ENCODE measurements at regions not wholly inside any gene's neighbourhood (a gene's known extent, or its start where the extent isn't known, plus 50 kb on each side); places are given as distances from the start of the nearest gene placed in this dataset.

DNA sequence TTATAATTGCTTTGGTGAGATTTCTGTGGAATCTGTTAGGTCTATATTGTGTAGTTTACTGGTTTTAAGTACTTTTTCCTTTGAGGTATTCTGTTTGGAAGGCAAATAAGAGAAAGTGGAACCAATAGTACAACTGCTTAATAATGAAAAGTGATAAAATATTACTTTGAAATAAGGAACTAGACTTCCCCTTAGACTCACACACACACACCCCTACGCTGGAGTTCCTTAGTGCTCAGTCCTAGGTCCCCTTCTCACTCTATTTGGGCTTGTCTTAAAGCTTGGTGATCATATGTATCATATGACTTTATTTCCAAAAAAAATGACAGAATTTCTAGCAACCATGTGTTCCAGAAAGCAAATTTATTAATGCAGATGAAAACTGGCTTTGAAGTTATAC is 494.0 kb upstream of the TGFBR2 start:
- Histone ChIP-seq H3K4me1 (ENCODE audit: insufficient read depth, low read length) (peaks cover 2% of the 10 kb centered on the region), H3K4me3 (ENCODE audit: insufficient read depth, low read length) (no peak overlapping the region), H3K79me2 (ENCODE audit: insufficient read depth, low read length) (no peaks in the 10 kb centered on the region), H3K9me3 (ENCODE audit: low read depth, low read length) (no peaks in the 10 kb centered on the region), H4K20me1 (ENCODE audit: insufficient read depth, low read length) (no peaks in the 10 kb centered on the region), H2AFZ (ENCODE audit: low read length) (no peak overlapping the region), H3K4me2 (ENCODE audit: insufficient read depth, low read length) (no peak overlapping the region), H3K36me3 (ENCODE audit: insufficient read depth, low read length) (no peaks in the 10 kb centered on the region), H3K27me3 (ENCODE audit: insufficient read depth, low read length) (no peaks in the 10 kb centered on the region), H3K27ac (ENCODE audit: low read depth, low read length) (no peak overlapping the region)
- DNase-seq (ENCODE audit: insufficient read length, low spot score, missing footprints) = no peak
- TF ChIP-seq, protein P1, sequence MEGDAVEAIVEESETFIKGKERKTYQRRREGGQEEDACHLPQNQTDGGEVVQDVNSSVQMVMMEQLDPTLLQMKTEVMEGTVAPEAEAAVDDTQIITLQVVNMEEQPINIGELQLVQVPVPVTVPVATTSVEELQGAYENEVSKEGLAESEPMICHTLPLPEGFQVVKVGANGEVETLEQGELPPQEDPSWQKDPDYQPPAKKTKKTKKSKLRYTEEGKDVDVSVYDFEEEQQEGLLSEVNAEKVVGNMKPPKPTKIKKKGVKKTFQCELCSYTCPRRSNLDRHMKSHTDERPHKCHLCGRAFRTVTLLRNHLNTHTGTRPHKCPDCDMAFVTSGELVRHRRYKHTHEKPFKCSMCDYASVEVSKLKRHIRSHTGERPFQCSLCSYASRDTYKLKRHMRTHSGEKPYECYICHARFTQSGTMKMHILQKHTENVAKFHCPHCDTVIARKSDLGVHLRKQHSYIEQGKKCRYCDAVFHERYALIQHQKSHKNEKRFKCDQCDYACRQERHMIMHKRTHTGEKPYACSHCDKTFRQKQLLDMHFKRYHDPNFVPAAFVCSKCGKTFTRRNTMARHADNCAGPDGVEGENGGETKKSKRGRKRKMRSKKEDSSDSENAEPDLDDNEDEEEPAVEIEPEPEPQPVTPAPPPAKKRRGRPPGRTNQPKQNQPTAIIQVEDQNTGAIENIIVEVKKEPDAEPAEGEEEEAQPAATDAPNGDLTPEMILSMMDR (IDR thresholded peaks at IDR 0.05; ENCODE audit: extremely low read depth, low read depth, low read length) = no peak

GRCh38 chr3:30112902-30113484 is 493.4 kb upstream of the TGFBR2 start:
- Histone ChIP-seq H2AFZ (ENCODE audit: low read length) (peak overlapping the region; percentile 32), H3K4me2 (ENCODE audit: insufficient read depth, low read length) (no peak overlapping the region), H3K36me3 (ENCODE audit: insufficient read depth, low read length) (no peaks in the 10 kb centered on the region), H3K4me1 (ENCODE audit: insufficient read depth, low read length) (peaks cover 2% of the 10 kb centered on the region), H3K79me2 (ENCODE audit: insufficient read depth, low read length) (no peaks in the 10 kb centered on the region), H3K27ac (ENCODE audit: low read depth, low read length) (no peak overlapping the region), H3K9me3 (ENCODE audit: low read depth, low read length) (no peaks in the 10 kb centered on the region), H4K20me1 (ENCODE audit: insufficient read depth, low read length) (no peaks in the 10 kb centered on the region), H3K4me3 (ENCODE audit: insufficient read depth, low read length) (no peak overlapping the region), H3K27me3 (ENCODE audit: insufficient read depth, low read length) (no peaks in the 10 kb centered on the region)
- TF ChIP-seq, protein P1 (IDR thresholded peaks at IDR 0.05; ENCODE audit: extremely low read depth, low read depth, low read length) = peak; percentile 67
- peak; percentile 43 for DNase-seq (ENCODE audit: insufficient read length, low spot score, missing footprints)

GRCh38 chr3:30113906-30114305 is 492.5 kb upstream of the TGFBR2 start:
- Histone ChIP-seq H3K4me1 (ENCODE audit: insufficient read depth, low read length) (peaks cover 2% of the 10 kb centered on the region), H3K27ac (ENCODE audit: low read depth, low read length) (no peak overlapping the region), H3K27me3 (ENCODE audit: insufficient read depth, low read length) (no peaks in the 10 kb centered on the region), H3K79me2 (ENCODE audit: insufficient read depth, low read length) (no peaks in the 10 kb centered on the region), H3K4me2 (ENCODE audit: insufficient read depth, low read length) (no peak overlapping the region), H4K20me1 (ENCODE audit: insufficient read depth, low read length) (no peaks in the 10 kb centered on the region), H3K36me3 (ENCODE audit: insufficient read depth, low read length) (no peaks in the 10 kb centered on the region), H3K4me3 (ENCODE audit: insufficient read depth, low read length) (no peak overlapping the region), H3K9me3 (ENCODE audit: low read depth, low read length) (no peaks in the 10 kb centered on the region), H2AFZ (ENCODE audit: low read length) (no peak overlapping the region)
- DNase-seq (ENCODE audit: insufficient read length, low spot score, missing footprints) = no peak
- TF ChIP-seq, protein P1 (IDR thresholded peaks at IDR 0.05; ENCODE audit: extremely low read depth, low read depth, low read length) = no peak

DNA sequence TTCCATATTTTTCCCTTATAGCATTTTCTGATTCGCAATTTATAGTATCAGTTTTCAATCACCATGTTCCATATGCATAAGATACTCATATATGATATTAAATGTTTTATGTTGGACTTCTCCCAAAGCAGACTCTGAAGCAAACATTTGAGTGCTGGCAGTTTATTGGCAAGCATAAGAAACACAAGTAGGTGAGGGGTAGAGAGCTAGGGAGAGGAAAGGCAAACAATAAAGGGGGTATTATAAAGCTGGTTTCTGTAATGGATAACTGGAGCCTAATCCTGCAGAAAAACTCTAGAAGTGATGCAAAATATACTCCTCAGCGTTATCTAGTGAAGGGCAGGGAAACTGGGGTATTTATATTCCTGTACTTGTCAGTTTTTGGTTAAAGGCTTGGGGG is 491.5 kb upstream of the TGFBR2 start:
- no peaks in the 10 kb centered on the region for H4K20me1 ChIP-seq (ENCODE audit: insufficient read depth, low read length)
- H2AFZ ChIP-seq (ENCODE audit: low read length) = no peak overlapping the region
- H3K4me1 ChIP-seq (ENCODE audit: insufficient read depth, low read length) = peaks cover 2% of the 10 kb centered on the region

More for the DNA sequence above, 491.5 kb upstream of the TGFBR2 start:
- no peaks in the 10 kb centered on the region for H3K9me3 ChIP-seq (ENCODE audit: low read depth, low read length)
- H3K27me3 ChIP-seq (ENCODE audit: insufficient read depth, low read length) = no peaks in the 10 kb centered on the region
- no peak for DNase-seq (ENCODE audit: insufficient read length, low spot score, missing footprints)
- H3K4me2 ChIP-seq (ENCODE audit: insufficient read depth, low read length) = no peak overlapping the region
- no peaks in the 10 kb centered on the region for H3K36me3 ChIP-seq (ENCODE audit: insufficient read depth, low read length)
- TF ChIP-seq, protein P1 (IDR thresholded peaks at IDR 0.05; ENCODE audit: extremely low read depth, low read depth, low read length) = no peak
- no peak overlapping the region for H3K27ac ChIP-seq (ENCODE audit: low read depth, low read length)
- H3K4me3 ChIP-seq (ENCODE audit: insufficient read depth, low read length) = no peak overlapping the region
- no peaks in the 10 kb centered on the region for H3K79me2 ChIP-seq (ENCODE audit: insufficient read depth, low read length)
